Endothelial cell (in vitro differentiated cells): ENCODE measurements at regions not wholly inside any gene's neighbourhood (a gene's known extent, or its start where the extent isn't known, plus 50 kb on each side); places are given as distances from the start of the nearest gene placed in this dataset.

Experiments
- DNase-seq: peaks from one replicate; pipeline ENCODE4 v3.0.0; 2021; ENCODE audit warnings: low spot score
- H3K27ac Mint-ChIP-seq: one replicate; pipeline ENCODE4 v1.8.0; 2021; ENCODE audit warnings: mixed read lengths, inconsistent platforms; ENCODE audit not compliant: unreplicated experiment
- H3K27me3 Mint-ChIP-seq: one replicate; pipeline ENCODE4 v1.8.0; 2021; ENCODE audit warnings: mild to moderate bottlenecking, moderate library complexity, mixed read lengths, inconsistent platforms; ENCODE audit not compliant: unreplicated experiment
- H3K36me3 Mint-ChIP-seq: one replicate; pipeline ENCODE4 v1.8.0; 2021; ENCODE audit warnings: mild to moderate bottlenecking, low read depth, mixed read lengths, inconsistent platforms; ENCODE audit not compliant: unreplicated experiment
- H3K4me1 Mint-ChIP-seq: one replicate; pipeline ENCODE4 v1.8.0; 2021; ENCODE audit warnings: mild to moderate bottlenecking, mixed read lengths, inconsistent platforms; ENCODE audit not compliant: unreplicated experiment
- H3K4me3 Mint-ChIP-seq: one replicate; pipeline ENCODE4 v1.8.0; 2021; ENCODE audit warnings: mild to moderate bottlenecking, mixed read lengths, inconsistent platforms; ENCODE audit not compliant: unreplicated experiment
- H3K9me3 Mint-ChIP-seq: one replicate; pipeline ENCODE4 v1.8.0; 2021; ENCODE audit warnings: mixed read lengths, inconsistent platforms; ENCODE audit not compliant: unreplicated experiment
- TF ChIP-seq, protein P1 (sequence below): fragments of 200-600 bp; sonication (generic); IDR thresholded peaks from one replicate; pipeline ENCODE4 v1.5.0; 2021; ENCODE audit warnings: antibody characterized with exemption; ENCODE audit not compliant: unreplicated experiment

DNA sequence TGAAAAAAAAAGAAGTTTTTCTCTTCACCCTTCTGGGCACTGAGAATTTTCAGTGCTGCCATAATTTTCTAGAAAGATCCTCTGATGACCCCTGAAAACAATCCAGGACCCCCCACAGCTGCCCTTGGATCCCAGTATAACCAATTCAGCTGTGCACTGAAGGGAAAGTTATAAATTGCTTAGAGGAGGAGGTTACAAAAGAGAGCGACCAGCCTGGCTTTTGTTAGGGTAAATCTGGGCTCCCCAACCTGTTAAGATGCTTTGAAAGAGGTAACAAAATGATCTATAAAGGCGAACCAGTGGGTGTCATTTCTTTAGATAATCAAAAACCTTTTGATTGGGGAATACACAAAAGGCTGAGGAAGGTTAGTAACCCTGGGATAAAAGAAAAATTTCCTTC is 407.9 kb upstream of the ATP11B start:
- peaks cover 7% of the 10 kb centered on the region for H3K4me1 Mint-ChIP-seq
- H3K27me3 Mint-ChIP-seq: no peaks in the 10 kb centered on the region
- no peaks in the 10 kb centered on the region for H3K36me3 Mint-ChIP-seq
- TF ChIP-seq, protein P1, sequence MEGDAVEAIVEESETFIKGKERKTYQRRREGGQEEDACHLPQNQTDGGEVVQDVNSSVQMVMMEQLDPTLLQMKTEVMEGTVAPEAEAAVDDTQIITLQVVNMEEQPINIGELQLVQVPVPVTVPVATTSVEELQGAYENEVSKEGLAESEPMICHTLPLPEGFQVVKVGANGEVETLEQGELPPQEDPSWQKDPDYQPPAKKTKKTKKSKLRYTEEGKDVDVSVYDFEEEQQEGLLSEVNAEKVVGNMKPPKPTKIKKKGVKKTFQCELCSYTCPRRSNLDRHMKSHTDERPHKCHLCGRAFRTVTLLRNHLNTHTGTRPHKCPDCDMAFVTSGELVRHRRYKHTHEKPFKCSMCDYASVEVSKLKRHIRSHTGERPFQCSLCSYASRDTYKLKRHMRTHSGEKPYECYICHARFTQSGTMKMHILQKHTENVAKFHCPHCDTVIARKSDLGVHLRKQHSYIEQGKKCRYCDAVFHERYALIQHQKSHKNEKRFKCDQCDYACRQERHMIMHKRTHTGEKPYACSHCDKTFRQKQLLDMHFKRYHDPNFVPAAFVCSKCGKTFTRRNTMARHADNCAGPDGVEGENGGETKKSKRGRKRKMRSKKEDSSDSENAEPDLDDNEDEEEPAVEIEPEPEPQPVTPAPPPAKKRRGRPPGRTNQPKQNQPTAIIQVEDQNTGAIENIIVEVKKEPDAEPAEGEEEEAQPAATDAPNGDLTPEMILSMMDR: no peak
- H3K27ac Mint-ChIP-seq: no peak overlapping the region
- H3K4me3 Mint-ChIP-seq: no peak overlapping the region
- DNase-seq: no peak
- H3K9me3 Mint-ChIP-seq: no peaks in the 10 kb centered on the region

DNA sequence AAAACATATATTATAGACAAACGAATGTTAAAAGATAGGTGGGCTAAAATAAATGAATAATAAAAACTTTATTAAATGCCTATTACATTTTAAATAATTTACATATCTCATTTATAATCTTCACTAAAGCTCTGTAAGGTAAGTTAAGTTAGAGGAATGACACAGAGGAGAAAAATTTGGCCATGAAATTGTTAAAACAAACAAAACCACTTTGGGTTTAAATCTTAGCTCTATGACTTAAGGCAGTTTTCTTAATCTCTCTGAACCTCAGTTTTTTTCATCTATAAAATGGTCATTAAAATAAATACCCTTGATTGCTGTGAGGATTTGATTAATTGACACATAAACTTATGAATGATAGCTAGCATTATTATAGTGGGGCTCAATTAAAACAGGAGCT is 404.8 kb upstream of the ATP11B start:
- no peaks in the 10 kb centered on the region for H3K27me3 Mint-ChIP-seq
- no peaks in the 10 kb centered on the region for H3K9me3 Mint-ChIP-seq
- H3K4me1 Mint-ChIP-seq: peaks cover 15% of the 10 kb centered on the region
- no peaks in the 10 kb centered on the region for H3K36me3 Mint-ChIP-seq
- TF ChIP-seq, protein P1: no peak
- no peak overlapping the region for H3K27ac Mint-ChIP-seq
- no peak for DNase-seq
- H3K4me3 Mint-ChIP-seq: no peak overlapping the region

DNA sequence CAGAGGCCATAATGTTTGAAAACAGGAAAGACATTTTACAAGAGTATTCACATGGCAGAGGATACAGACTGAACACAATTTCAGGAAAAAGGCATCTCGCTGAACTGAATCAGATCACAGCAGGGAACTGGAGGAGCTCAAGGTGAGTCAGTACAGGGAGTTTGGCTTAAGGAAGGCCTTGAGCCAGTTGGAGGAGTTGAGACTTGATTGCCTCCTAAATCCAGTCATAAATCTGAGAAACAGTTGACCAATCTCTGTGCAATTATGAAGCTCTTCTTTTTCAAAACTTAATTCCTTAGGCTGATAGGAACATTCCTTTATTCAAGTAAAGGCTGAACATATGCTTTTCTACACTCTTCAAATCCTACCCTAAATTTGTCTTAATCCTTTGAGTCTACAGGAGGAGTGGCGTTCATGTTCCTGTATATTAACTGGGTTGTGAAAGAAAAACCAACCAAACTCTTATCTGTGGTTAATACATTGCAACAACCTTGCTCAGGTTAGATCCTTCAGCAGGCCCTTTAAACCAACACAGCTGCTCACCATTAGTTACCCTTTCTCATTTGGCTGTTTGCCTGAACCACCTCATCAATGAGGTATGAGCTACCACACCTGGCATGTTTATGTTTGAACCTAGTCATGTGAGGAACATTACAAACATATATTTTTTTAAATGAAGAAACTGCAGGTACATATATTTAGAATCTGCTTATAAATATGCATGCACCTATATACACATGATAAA is 404.1 kb upstream of the ATP11B start:
- TF ChIP-seq, protein P1: no peak
- no peak for DNase-seq
- Mint-ChIP-seq H3K27ac (no peak overlapping the region), H3K27me3 (no peaks in the 10 kb centered on the region), H3K4me1 (peaks cover 15% of the 10 kb centered on the region), H3K9me3 (no peaks in the 10 kb centered on the region), H3K4me3 (no peak overlapping the region), H3K36me3 (no peaks in the 10 kb centered on the region)

DNA sequence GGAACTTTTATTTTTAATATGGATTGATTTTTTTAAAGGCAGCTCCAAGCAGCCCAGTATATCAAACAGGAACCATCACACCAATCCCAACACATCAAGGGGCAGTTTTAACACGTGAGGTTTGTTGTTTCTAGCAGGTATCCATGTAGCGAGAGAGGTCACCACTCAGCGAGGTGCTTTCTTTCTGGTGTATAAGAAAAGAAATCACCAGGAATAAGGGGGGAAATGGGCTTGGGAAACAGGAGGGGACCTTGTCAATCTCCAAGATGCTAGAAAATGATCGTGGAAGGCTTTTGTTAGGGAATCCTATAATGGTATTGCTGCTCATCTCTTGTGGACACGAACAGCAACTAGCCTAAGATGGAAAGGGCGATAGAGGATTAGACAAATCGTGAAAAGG is 402.9 kb upstream of the ATP11B start:
- no peaks in the 10 kb centered on the region for H3K36me3 Mint-ChIP-seq
- no peaks in the 10 kb centered on the region for H3K27me3 Mint-ChIP-seq
- TF ChIP-seq, protein P1: no peak
- no peak overlapping the region for H3K27ac Mint-ChIP-seq
- DNase-seq: no peak
- H3K9me3 Mint-ChIP-seq: no peaks in the 10 kb centered on the region
- no peak overlapping the region for H3K4me3 Mint-ChIP-seq
- peaks cover 19% of the 10 kb centered on the region for H3K4me1 Mint-ChIP-seq

DNA sequence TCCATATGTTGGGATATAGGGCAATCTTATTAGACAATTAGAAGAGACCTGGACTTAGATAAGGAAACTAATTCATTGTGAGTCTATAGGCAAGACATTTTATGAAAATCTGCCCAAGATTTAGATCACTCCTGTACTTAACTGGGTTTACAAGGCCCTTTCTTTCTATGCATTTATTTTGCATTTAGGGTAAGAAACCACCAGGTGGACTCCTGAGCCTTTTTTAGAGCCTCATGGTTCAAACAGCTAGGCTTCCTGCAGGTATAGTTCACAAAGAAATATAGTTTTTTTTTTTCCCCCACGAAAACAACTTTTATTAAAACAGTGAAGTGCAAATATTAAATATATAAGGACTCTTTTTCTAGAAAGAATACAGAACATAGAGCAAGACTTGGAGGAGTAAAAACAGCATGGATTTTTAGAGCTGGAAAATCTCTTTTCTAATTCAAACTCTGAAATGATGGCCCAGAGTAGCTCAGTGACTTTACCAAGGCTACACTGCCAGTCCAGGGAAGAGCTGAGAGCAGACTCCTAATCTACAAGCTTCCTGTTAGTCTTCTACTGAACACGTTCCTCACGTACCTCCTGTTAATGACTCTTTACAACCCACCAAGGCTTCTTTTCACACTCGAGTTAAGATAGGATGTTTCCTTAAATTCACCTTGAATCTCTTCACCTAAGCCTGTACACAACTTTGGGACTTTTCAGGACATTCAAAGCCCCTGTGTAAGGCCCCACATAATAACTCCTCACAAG is 400.9 kb upstream of the ATP11B start:
- Mint-ChIP-seq H3K27ac (no peak overlapping the region), H3K9me3 (no peaks in the 10 kb centered on the region), H3K4me1 (peaks cover 19% of the 10 kb centered on the region), H3K4me3 (no peak overlapping the region), H3K36me3 (no peaks in the 10 kb centered on the region), H3K27me3 (no peaks in the 10 kb centered on the region)
- TF ChIP-seq, protein P1: peak; percentile 16
- DNase-seq: no peak
